Activated naive CD4-positive, alpha-beta T cell treated with anti-CD3 and anti-CD28 coated beads for 36 hours (primary cell): ENCODE measurements at regions not wholly inside any gene's neighbourhood (a gene's known extent, or its start where the extent isn't known, plus 50 kb on each side); places are given as distances from the start of the nearest gene placed in this dataset.

Experiments used
- CTCF ChIA-PET: fragments of 350-600 bp; sonication (Branson Sonifier 250); formaldehyde crosslinking; loops from one replicate; lab custom pipeline; 2021; ENCODE audit warnings: antibody characterized with exemption; lab: Charles Lee
- DNase-seq: peaks from one replicate; pipeline ENCODE4 v3.0.0-alpha.2; 2020
- H3K27ac Mint-ChIP-seq: one replicate; pipeline ENCODE4 v1.8.0; 2021; ENCODE audit warnings: mild to moderate bottlenecking, mixed read lengths
- H3K27me3 Mint-ChIP-seq: one replicate; pipeline ENCODE4 v1.8.0; 2021; ENCODE audit warnings: low read depth, mixed read lengths
- H3K36me3 Mint-ChIP-seq: one replicate; pipeline ENCODE4 v1.8.0; 2021; ENCODE audit warnings: low read depth, mixed read lengths
- H3K4me1 Mint-ChIP-seq: one replicate; pipeline ENCODE4 v1.8.0; 2021; ENCODE audit warnings: low read depth, mixed read lengths
- H3K4me3 Mint-ChIP-seq: one replicate; pipeline ENCODE4 v1.8.0; 2021; ENCODE audit warnings: mild to moderate bottlenecking, moderate library complexity, mixed read lengths
- H3K9me3 Mint-ChIP-seq: one replicate; pipeline ENCODE4 v1.8.0; 2021; ENCODE audit warnings: mixed read lengths
- intact Hi-C: fragments of 100-400 bp; cut with micrococcal nuclease; formaldehyde crosslinking; loops from one replicate; pipeline ENCODE4 v1.15.1; 2023

- intact Hi-C loops: no loop called here
- Mint-ChIP-seq H3K9me3 (peaks cover 4% of the 10 kb centered on the region), H3K27ac (no peak overlapping the region), H3K4me3 (no peak overlapping the region), H3K27me3 (no peaks in the 10 kb centered on the region), H3K36me3 (no peaks in the 10 kb centered on the region), H3K4me1 (no peaks in the 10 kb centered on the region)
- CTCF ChIA-PET: interaction anchor here (0.6 kb wide), 1 partner anchor 102 kb away, joined by 3 read pairs; no protein-coding TSS in a partner anchor
- DNase-seq: no peak
These were observed 264.5 kb upstream of the PRR16 start for GRCh38 chr5:120199559-120199958.

- peaks cover 10% of the 10 kb centered on the region for H3K9me3 Mint-ChIP-seq
- intact Hi-C loops: no loop called here
- H3K4me1 Mint-ChIP-seq: no peaks in the 10 kb centered on the region
- H3K36me3 Mint-ChIP-seq: no peaks in the 10 kb centered on the region
- CTCF ChIA-PET: no interaction called here
- DNase-seq: no peak
- no peak overlapping the region for H3K4me3 Mint-ChIP-seq
- H3K27ac Mint-ChIP-seq: no peak overlapping the region
- H3K27me3 Mint-ChIP-seq: no peaks in the 10 kb centered on the region
These were observed 257.0 kb upstream of the PRR16 start for GRCh38 chr5:120207129-120207528.

- no peaks in the 10 kb centered on the region for H3K36me3 Mint-ChIP-seq
- intact Hi-C loops: no loop called here
- no peaks in the 10 kb centered on the region for H3K27me3 Mint-ChIP-seq
- CTCF ChIA-PET: no interaction called here
- DNase-seq: no peak
- H3K9me3 Mint-ChIP-seq: no peaks in the 10 kb centered on the region
- no peak overlapping the region for H3K4me3 Mint-ChIP-seq
- no peak overlapping the region for H3K27ac Mint-ChIP-seq
- no peaks in the 10 kb centered on the region for H3K4me1 Mint-ChIP-seq
These were observed 247.1 kb upstream of the PRR16 start for GRCh38 chr5:120217001-120217400.

- H3K4me3 Mint-ChIP-seq: no peak overlapping the region
- CTCF ChIA-PET: no interaction called here
- H3K4me1 Mint-ChIP-seq: no peaks in the 10 kb centered on the region
- H3K36me3 Mint-ChIP-seq: no peaks in the 10 kb centered on the region
- intact Hi-C loops: no loop called here
- DNase-seq: no peak
- H3K27ac Mint-ChIP-seq: no peak overlapping the region
- no peaks in the 10 kb centered on the region for H3K9me3 Mint-ChIP-seq
- no peaks in the 10 kb centered on the region for H3K27me3 Mint-ChIP-seq
These were observed 244.1 kb upstream of the PRR16 start for GRCh38 chr5:120219988-120220387.

GRCh38 chr5:120225524-120225923, 238.6 kb upstream of the PRR16 start:
- no peaks in the 10 kb centered on the region for H3K27me3 Mint-ChIP-seq
- H3K4me3 Mint-ChIP-seq: no peak overlapping the region
- CTCF ChIA-PET: no interaction called here
- intact Hi-C loops: no loop called here
- no peak for DNase-seq
- no peaks in the 10 kb centered on the region for H3K4me1 Mint-ChIP-seq
- peaks cover 2% of the 10 kb centered on the region for H3K9me3 Mint-ChIP-seq
- no peak overlapping the region for H3K27ac Mint-ChIP-seq
- no peaks in the 10 kb centered on the region for H3K36me3 Mint-ChIP-seq

- peaks cover 2% of the 10 kb centered on the region for H3K9me3 Mint-ChIP-seq
- CTCF ChIA-PET: no interaction called here
- intact Hi-C loops: no loop called here
- no peak overlapping the region for H3K4me3 Mint-ChIP-seq
- no peak for DNase-seq
- H3K36me3 Mint-ChIP-seq: no peaks in the 10 kb centered on the region
- H3K27ac Mint-ChIP-seq: no peak overlapping the region
- H3K4me1 Mint-ChIP-seq: no peaks in the 10 kb centered on the region
- no peaks in the 10 kb centered on the region for H3K27me3 Mint-ChIP-seq
These were observed 235.7 kb upstream of the PRR16 start for GRCh38 chr5:120228262-120229031.

- H3K27me3 Mint-ChIP-seq: no peaks in the 10 kb centered on the region
- H3K4me1 Mint-ChIP-seq: no peaks in the 10 kb centered on the region
- DNase-seq: no peak
- H3K36me3 Mint-ChIP-seq: no peaks in the 10 kb centered on the region
- H3K27ac Mint-ChIP-seq: no peak overlapping the region
- CTCF ChIA-PET: no interaction called here
- peaks cover 2% of the 10 kb centered on the region for H3K9me3 Mint-ChIP-seq
- intact Hi-C loops: no loop called here
- no peak overlapping the region for H3K4me3 Mint-ChIP-seq
These were observed 235.1 kb upstream of the PRR16 start for GRCh38 chr5:120229036-120229435.

GRCh38 chr5:120231563-120231962, 232.5 kb upstream of the PRR16 start:
- Mint-ChIP-seq H3K27me3 (no peaks in the 10 kb centered on the region), H3K27ac (no peak overlapping the region), H3K4me1 (no peaks in the 10 kb centered on the region), H3K36me3 (no peaks in the 10 kb centered on the region), H3K4me3 (no peak overlapping the region), H3K9me3 (peaks cover 6% of the 10 kb centered on the region)
- DNase-seq: no peak
- intact Hi-C loops: no loop called here
- CTCF ChIA-PET: no interaction called here

GRCh38 chr5:120236360-120236759, 227.7 kb upstream of the PRR16 start:
- Mint-ChIP-seq H3K4me1 (no peaks in the 10 kb centered on the region), H3K9me3 (peaks cover 4% of the 10 kb centered on the region), H3K27ac (no peak overlapping the region), H3K36me3 (no peaks in the 10 kb centered on the region), H3K4me3 (no peak overlapping the region), H3K27me3 (no peaks in the 10 kb centered on the region)
- CTCF ChIA-PET: no interaction called here
- intact Hi-C loops: no loop called here
- no peak for DNase-seq

GRCh38 chr5:120239086-120239485, 225.0 kb upstream of the PRR16 start:
- Mint-ChIP-seq H3K4me3 (no peak overlapping the region), H3K27me3 (no peaks in the 10 kb centered on the region), H3K36me3 (no peaks in the 10 kb centered on the region), H3K9me3 (peaks cover 4% of the 10 kb centered on the region), H3K27ac (no peak overlapping the region), H3K4me1 (no peaks in the 10 kb centered on the region)
- CTCF ChIA-PET: no interaction called here
- intact Hi-C loops: no loop called here
- no peak for DNase-seq

GRCh38 chr5:120240706-120241105, 223.4 kb upstream of the PRR16 start:
- DNase-seq: no peak
- no peak overlapping the region for H3K27ac Mint-ChIP-seq
- H3K27me3 Mint-ChIP-seq: no peaks in the 10 kb centered on the region
- intact Hi-C loops: no loop called here
- no peaks in the 10 kb centered on the region for H3K4me1 Mint-ChIP-seq
- H3K4me3 Mint-ChIP-seq: no peak overlapping the region
- H3K36me3 Mint-ChIP-seq: no peaks in the 10 kb centered on the region
- CTCF ChIA-PET: no interaction called here
- no peaks in the 10 kb centered on the region for H3K9me3 Mint-ChIP-seq

GRCh38 chr5:120241400-120241799, 222.7 kb upstream of the PRR16 start:
- H3K4me3 Mint-ChIP-seq: no peak overlapping the region
- H3K4me1 Mint-ChIP-seq: no peaks in the 10 kb centered on the region
- DNase-seq: no peak
- H3K9me3 Mint-ChIP-seq: no peaks in the 10 kb centered on the region
- CTCF ChIA-PET: no interaction called here
- intact Hi-C loops: no loop called here
- H3K27ac Mint-ChIP-seq: no peak overlapping the region
- no peaks in the 10 kb centered on the region for H3K36me3 Mint-ChIP-seq
- H3K27me3 Mint-ChIP-seq: no peaks in the 10 kb centered on the region

GRCh38 chr5:120251898-120252297, 212.2 kb upstream of the PRR16 start:
- intact Hi-C loops: no loop called here
- H3K4me1 Mint-ChIP-seq: no peaks in the 10 kb centered on the region
- CTCF ChIA-PET: no interaction called here
- H3K27me3 Mint-ChIP-seq: no peaks in the 10 kb centered on the region
- no peak overlapping the region for H3K4me3 Mint-ChIP-seq
- H3K27ac Mint-ChIP-seq: no peak overlapping the region
- no peak for DNase-seq
- H3K36me3 Mint-ChIP-seq: no peaks in the 10 kb centered on the region
- H3K9me3 Mint-ChIP-seq: peaks cover 2% of the 10 kb centered on the region
